ENCODE measurements at regions not wholly inside any gene's neighbourhood (a gene's known extent, or its start where the extent isn't known, plus 50 kb on each side); places are given as distances from the start of the nearest gene placed in this dataset.

- H3K9ac ChIP-seq: no peak overlapping the region
Observed at GRCh38 chrX:22433292-22434070, 160.8 kb downstream of the CBLL2 start.

GRCh38 chrX:22445880-22446279 lies 173.2 kb downstream of the CBLL2 start:
- TF ChIP-seq CTCF (IDR thresholded peaks at IDR 0.05): no peak
- no peaks in the 10 kb centered on the region for H3K9me3 ChIP-seq (ENCODE audit: control insufficient read depth, low read length)

More at GRCh38 chrX:22433292-22434070, 160.8 kb downstream of the CBLL2 start:
- H3K36me3 ChIP-seq (ENCODE audit: control insufficient read depth, insufficient read depth, low read length): no peaks in the 10 kb centered on the region
- no peak overlapping the region for H3K4me3 ChIP-seq (ENCODE audit: low read depth, low read length)
- H2AFZ ChIP-seq: no peak overlapping the region
- no peaks in the 10 kb centered on the region for H3K9me3 ChIP-seq (ENCODE audit: control insufficient read depth, low read length)
- no peak overlapping the region for H3K27ac ChIP-seq
- no peaks in the 10 kb centered on the region for H3K79me2 ChIP-seq
- H3K4me1 ChIP-seq: no peaks in the 10 kb centered on the region
- H3K27me3 ChIP-seq (ENCODE audit: control insufficient read depth, insufficient read depth, low read length): no peaks in the 10 kb centered on the region
- H3K4me2 ChIP-seq (ENCODE audit: low read length): no peak overlapping the region
- TF ChIP-seq CTCF (IDR thresholded peaks at IDR 0.05): no peak

GRCh38 chrX:22462959-22463358 lies 190.2 kb downstream of the CBLL2 start:
- Histone ChIP-seq H3K9ac (no peak overlapping the region), H3K4me2 (ENCODE audit: low read length) (no peak overlapping the region), H3K27ac (no peak overlapping the region), H3K36me3 (ENCODE audit: control insufficient read depth, insufficient read depth, low read length) (no peaks in the 10 kb centered on the region), H2AFZ (no peak overlapping the region), H3K4me1 (no peaks in the 10 kb centered on the region), H3K79me2 (no peaks in the 10 kb centered on the region), H3K9me3 (ENCODE audit: control insufficient read depth, low read length) (no peaks in the 10 kb centered on the region), H3K4me3 (ENCODE audit: low read depth, low read length) (no peak overlapping the region), H3K27me3 (ENCODE audit: control insufficient read depth, insufficient read depth, low read length) (no peaks in the 10 kb centered on the region)
- no peak for TF ChIP-seq CTCF (IDR thresholded peaks at IDR 0.05)

More at GRCh38 chrX:22445880-22446279, 173.2 kb downstream of the CBLL2 start:
- Histone ChIP-seq H3K27ac (no peak overlapping the region), H3K27me3 (ENCODE audit: control insufficient read depth, insufficient read depth, low read length) (no peaks in the 10 kb centered on the region), H3K36me3 (ENCODE audit: control insufficient read depth, insufficient read depth, low read length) (no peaks in the 10 kb centered on the region), H3K79me2 (no peaks in the 10 kb centered on the region), H3K9ac (no peak overlapping the region), H3K4me3 (ENCODE audit: low read depth, low read length) (no peak overlapping the region), H3K4me2 (ENCODE audit: low read length) (no peak overlapping the region), H3K4me1 (no peaks in the 10 kb centered on the region), H2AFZ (no peak overlapping the region)

GRCh38 chrX:22467571-22467970 lies 194.9 kb downstream of the CBLL2 start:
- no peak for TF ChIP-seq CTCF (IDR thresholded peaks at IDR 0.05)
- Histone ChIP-seq H3K4me2 (ENCODE audit: low read length) (no peak overlapping the region), H3K27me3 (ENCODE audit: control insufficient read depth, insufficient read depth, low read length) (no peaks in the 10 kb centered on the region)

GRCh38 chrX:22481436-22481835 lies 208.7 kb downstream of the CBLL2 start:
- Histone ChIP-seq H3K36me3 (ENCODE audit: control insufficient read depth, insufficient read depth, low read length) (no peaks in the 10 kb centered on the region), H2AFZ (no peak overlapping the region), H3K4me2 (ENCODE audit: low read length) (no peak overlapping the region), H3K4me1 (no peaks in the 10 kb centered on the region), H3K27ac (no peak overlapping the region), H3K79me2 (no peaks in the 10 kb centered on the region), H3K4me3 (ENCODE audit: low read depth, low read length) (no peak overlapping the region), H3K9me3 (ENCODE audit: control insufficient read depth, low read length) (no peaks in the 10 kb centered on the region), H3K27me3 (ENCODE audit: control insufficient read depth, insufficient read depth, low read length) (no peaks in the 10 kb centered on the region), H3K9ac (no peak overlapping the region)
- no peak for TF ChIP-seq CTCF (IDR thresholded peaks at IDR 0.05)

More at GRCh38 chrX:22467571-22467970, 194.9 kb downstream of the CBLL2 start:
- Histone ChIP-seq H3K9ac (no peak overlapping the region), H3K4me1 (no peaks in the 10 kb centered on the region), H3K27ac (no peak overlapping the region), H2AFZ (no peak overlapping the region), H3K4me3 (ENCODE audit: low read depth, low read length) (no peak overlapping the region), H3K36me3 (ENCODE audit: control insufficient read depth, insufficient read depth, low read length) (no peaks in the 10 kb centered on the region), H3K9me3 (ENCODE audit: control insufficient read depth, low read length) (no peaks in the 10 kb centered on the region), H3K79me2 (no peaks in the 10 kb centered on the region)
